Heart left ventricle (tissue), 13 donors: ENCODE measurements at regions not wholly inside any gene's neighbourhood (a gene's known extent, or its start where the extent isn't known, plus 50 kb on each side); places are given as distances from the start of the nearest gene placed in this dataset.

Source experiments
- CTCF ChIP-seq, 12 donors: fragments of 200-600 bp; sonication (generic) in 4 of 12; IDR thresholded peaks; one replicate each; pipeline versions ENCODE4 v1.5.0 to v1.8.0; 2018 to 2022; ENCODE audit warnings: antibody characterized with exemption in 12 of 12, mild to moderate bottlenecking in 5 of 12
- POLR2A ChIP-seq, 2 donors: fragments of 450-650 bp; IDR thresholded peaks; one replicate each; pipeline ENCODE4 v1.6.1; 2017; ENCODE audit warnings: antibody characterized with exemption in 2 of 2, mild to moderate bottlenecking in 2 of 2, moderate library complexity in 2 of 2
- donor health status: ischemic (EF 13 %, LVEDD 7.1; RV severe dilation, severe dysfunction).
- donor health status: DM: no; HTN: yes; CAD: no.
- donor health status: DM: no; HTN: no; CAD: no.
- donor health status: ischemic (EF 25% LVEDD 6.9; RV normal size, moderate dysfunction).
- donor health status: ischemic (EF 25% LVEDD 5.7; RV mildly dilated, moderate dysfunction).
- donor health status: ischemic (EF 35%, LVEDD 5.7; RV mildly dilated, moderate dysfunction).
- donor health status: nonischemic (EF 11% LVEDD 7.7; RV severe dilation, severe dysfunction).
- donor health status: DM: yes; HTN: yes; CAD: no.
- donor health status: PGD.
- donor health status: ischemic (EF 29% LVEDD 5.4; RV normal size, mild dysfunction).
- donor health status: nonischemic (EF 23%, LVEDD 6.1; RV moderate dilation, normal function).

- no peak for TF ChIP-seq CTCF (IDR thresholded peaks at IDR 0.05)
- no peak for TF ChIP-seq POLR2A (IDR thresholded peaks at IDR 0.05)
Observed at GRCh38 chr2:57084697-57085281, 901.0 kb downstream of the CCDC85A start.
